ENCODE measurements at regions not wholly inside any gene's neighbourhood (a gene's known extent, or its start where the extent isn't known, plus 50 kb on each side); places are given as distances from the start of the nearest gene placed in this dataset.

GRCh38 chr2:17160594-17160993 is 357.6 kb downstream of the RAD51AP2 start:
- CTCF ChIA-PET: interaction anchor here (0.6 kb wide), 1 partner anchor 1991 kb away, joined by 3 read pairs; no protein-coding TSS in a partner anchor
- no peak overlapping the region for H3K4me3 ChIP-seq (ENCODE audit: low read depth, low read length)
- TF ChIP-seq SCRT2 (tag by site-specific recombination; IDR thresholded peaks at IDR 0.05) (no peak), REPIN1 (tag by site-specific recombination; IDR thresholded peaks at IDR 0.05; ENCODE audit: low read depth) (no peak), ZNF600 (tag by site-specific recombination; IDR thresholded peaks at IDR 0.05) (no peak), ZNF133 (tag by site-specific recombination; IDR thresholded peaks at IDR 0.05) (no peak), ZNF596 (tag by site-specific recombination; IDR thresholded peaks at IDR 0.05) (no peak), ZFHX2 (tag by site-specific recombination; conservative IDR thresholded peaks at IDR 0.05) (no peak), KLF8 (tag by site-specific recombination; IDR thresholded peaks at IDR 0.05) (no peak), MZF1 (tag by site-specific recombination; IDR thresholded peaks at IDR 0.05; ENCODE audit: borderline replicate concordance) (no peak), ZNF311 (tag by site-specific recombination; IDR thresholded peaks at IDR 0.05; ENCODE audit: borderline replicate concordance) (no peak), ZNF248 (tag by site-specific recombination; IDR thresholded peaks at IDR 0.05) (no peak), OSR2 (tag by site-specific recombination; IDR thresholded peaks at IDR 0.05) (no peak)
- no peak overlapping the region for H3K27ac ChIP-seq (ENCODE audit: extremely low read depth, low read depth, low read length)
- no peaks in the 10 kb centered on the region for H3K4me1 ChIP-seq (ENCODE audit: control insufficient read depth, insufficient read depth, low read length)
- no peaks in the 10 kb centered on the region for H3K36me3 ChIP-seq (ENCODE audit: control insufficient read depth in 2 of 2, insufficient read depth in 1 of 2, low read length in 2 of 2)
- no peaks in the 10 kb centered on the region for H3K9me3 ChIP-seq (ENCODE audit: control insufficient read depth, insufficient read depth, low read depth, low read length)
- POLR2A ChIA-PET: no interaction called here

GRCh38 chr2:17156086-17156485 is 362.2 kb downstream of the RAD51AP2 start:
- Histone ChIP-seq H3K36me3 (ENCODE audit: control insufficient read depth in 2 of 2, insufficient read depth in 1 of 2, low read length in 2 of 2) (no peaks in the 10 kb centered on the region), H3K4me1 (ENCODE audit: control insufficient read depth, insufficient read depth, low read length) (no peaks in the 10 kb centered on the region), H3K9me3 (ENCODE audit: control insufficient read depth, insufficient read depth, low read depth, low read length) (no peaks in the 10 kb centered on the region), H3K27ac (ENCODE audit: extremely low read depth, low read depth, low read length) (no peak overlapping the region), H3K4me3 (ENCODE audit: low read depth, low read length) (no peak overlapping the region)
- ChIA-PET CTCF (interaction anchor here (0.6 to 0.7 kb wide), 2 partner anchors 9 to 48 kb away, joined by 3 read pairs; no protein-coding TSS in a partner anchor), POLR2A (no interaction called here)
- TF ChIP-seq ZNF626 (tag by site-specific recombination; IDR thresholded peaks at IDR 0.05): no peak
- TF ChIP-seq ZNF266 (tag by site-specific recombination; IDR thresholded peaks at IDR 0.05; ENCODE audit: low read depth): no peak
- TF ChIP-seq PRDM10 (tag by site-specific recombination; IDR thresholded peaks at IDR 0.05): no peak
- TF ChIP-seq ZNF544 (tag by site-specific recombination; IDR thresholded peaks at IDR 0.05): no peak
- no peak for TF ChIP-seq MEIS1 (CRISPR knock-in tag; IDR thresholded peaks at IDR 0.05; ENCODE audit: borderline replicate concordance)
- no peak for TF ChIP-seq ZNF19 (tag by site-specific recombination; IDR thresholded peaks at IDR 0.05; ENCODE audit: low read depth)
- no peak for TF ChIP-seq ZNF280D (tag by site-specific recombination; IDR thresholded peaks at IDR 0.05)
- TF ChIP-seq ZNF501 (tag by site-specific recombination; IDR thresholded peaks at IDR 0.05): no peak
- TF ChIP-seq ZNF433 (tag by site-specific recombination; IDR thresholded peaks at IDR 0.05; ENCODE audit: low read depth): no peak
- TF ChIP-seq ZNF354C (tag by site-specific recombination; IDR thresholded peaks at IDR 0.05; ENCODE audit: borderline replicate concordance, low read depth): no peak
